Lower lobe of right lung (tissue), 2 donors: ENCODE measurements at regions not wholly inside any gene's neighbourhood (a gene's known extent, or its start where the extent isn't known, plus 50 kb on each side); places are given as distances from the start of the nearest gene placed in this dataset.

Source experiments
- ATAC-seq, 2 donors: fragments of 200-7000 bp; cut with Tn5 transposase; one replicate each; pipeline ENCODE4 v1.9.1; 2020 to 2022; ENCODE audit warnings: mild to moderate bottlenecking in 2 of 2, moderate library complexity in 2 of 2
- DNase-seq: peaks from one replicate; pipeline ENCODE4 v3.0.0-alpha.2; 2020
- H3K27ac ChIP-seq: fragments of 200-600 bp; one replicate; pipeline ENCODE4 v1.8.0; 2022
- H3K27me3 ChIP-seq: fragments of 200-600 bp; one replicate; pipeline ENCODE4 v1.8.0; 2022; ENCODE audit warnings: low read depth
- H3K36me3 ChIP-seq: fragments of 200-600 bp; one replicate; pipeline ENCODE4 v1.8.0; 2022; ENCODE audit warnings: mild to moderate bottlenecking
- H3K4me1 ChIP-seq: fragments of 200-600 bp; one replicate; pipeline ENCODE4 v1.8.0; 2022
- H3K4me3 ChIP-seq: fragments of 200-600 bp; one replicate; pipeline ENCODE4 v1.8.0; 2022; ENCODE audit warnings: mild to moderate bottlenecking
- H3K9me3 ChIP-seq: fragments of 200-600 bp; one replicate; pipeline ENCODE4 v1.8.0; 2022
- CTCF ChIP-seq: fragments of 200-600 bp; IDR thresholded peaks from one replicate; pipeline ENCODE4 v1.8.0; 2022; ENCODE audit warnings: antibody characterized with exemption, mild to moderate bottlenecking
- intact Hi-C: fragments of 100-400 bp; cut with DNase I; formaldehyde crosslinking; loops from one replicate; pipeline ENCODE4 v1.11.0; 2022
- donor health status: DM: no; HTN: yes; CAD: no; lungs with severe emphysema.

GRCh38 chr1:102751111-102751510 is 357.2 kb downstream of the COL11A1 start:
- intact Hi-C loops = no loop called here
- Histone ChIP-seq H3K4me1 (no peaks in the 10 kb centered on the region), H3K4me3 (no peak overlapping the region), H3K27ac (no peak overlapping the region), H3K36me3 (no peaks in the 10 kb centered on the region), H3K9me3 (no peaks in the 10 kb centered on the region), H3K27me3 (no peaks in the 10 kb centered on the region)
- ATAC-seq = no peak
- DNase-seq = no peak
- no peak for TF ChIP-seq CTCF

- H3K9me3 ChIP-seq = no peaks in the 10 kb centered on the region
- H3K4me1 ChIP-seq = no peaks in the 10 kb centered on the region
- H3K4me3 ChIP-seq = no peak overlapping the region
- no peak for TF ChIP-seq CTCF
- no peaks in the 10 kb centered on the region for H3K36me3 ChIP-seq
- H3K27ac ChIP-seq = no peak overlapping the region
- ATAC-seq = no peak
- intact Hi-C loops = no loop called here
- no peaks in the 10 kb centered on the region for H3K27me3 ChIP-seq
- no peak for DNase-seq
Measured at GRCh38 chr1:102742426-102742825, 365.9 kb downstream of the COL11A1 start.

- H3K27ac ChIP-seq = no peak overlapping the region
- intact Hi-C loops = no loop called here
- ATAC-seq = no peak
- no peaks in the 10 kb centered on the region for H3K9me3 ChIP-seq
- no peaks in the 10 kb centered on the region for H3K4me1 ChIP-seq
- no peaks in the 10 kb centered on the region for H3K36me3 ChIP-seq
- TF ChIP-seq CTCF = no peak
- DNase-seq = no peak
- no peaks in the 10 kb centered on the region for H3K27me3 ChIP-seq
- H3K4me3 ChIP-seq = no peak overlapping the region
Measured at GRCh38 chr1:102733491-102734236, 374.7 kb downstream of the COL11A1 start.

- H3K36me3 ChIP-seq = no peaks in the 10 kb centered on the region
- no peak overlapping the region for H3K4me3 ChIP-seq
- no peak for DNase-seq
- no peak overlapping the region for H3K27ac ChIP-seq
- no peak for ATAC-seq
- TF ChIP-seq CTCF = no peak
- no peaks in the 10 kb centered on the region for H3K4me1 ChIP-seq
- no peaks in the 10 kb centered on the region for H3K27me3 ChIP-seq
- intact Hi-C loops = no loop called here
- no peaks in the 10 kb centered on the region for H3K9me3 ChIP-seq
Measured at GRCh38 chr1:102732927-102733326, 375.4 kb downstream of the COL11A1 start.

- Histone ChIP-seq H3K36me3 (no peaks in the 10 kb centered on the region), H3K9me3 (no peaks in the 10 kb centered on the region), H3K27me3 (no peaks in the 10 kb centered on the region), H3K4me1 (no peaks in the 10 kb centered on the region), H3K27ac (no peak overlapping the region), H3K4me3 (no peak overlapping the region)
- ATAC-seq (no peak), DNase-seq (no peak)
- intact Hi-C loops = no loop called here
- TF ChIP-seq CTCF = no peak
Measured at GRCh38 chr1:102726417-102726816, 381.9 kb downstream of the COL11A1 start.
